ENCODE measurements at regions not wholly inside any gene's neighbourhood (a gene's known extent, or its start where the extent isn't known, plus 50 kb on each side); places are given as distances from the start of the nearest gene placed in this dataset.
A peak's percentile ranks its signal among the peaks of the same experiment; 100 is the strongest.

GRCh38 chr2:36069074-36069473 is 286.5 kb upstream of the CRIM1 start:
- H3K27me3 ChIP-seq, result no peaks in the 10 kb centered on the region
- intact Hi-C loops (cut with DNase I), result no loop called here
- no peak overlapping the region for H3K4me3 ChIP-seq
- WGBS, 2 donors, result 35 to 38% methylated on average over 3 of the region's 3 CpGs
- TF ChIP-seq, protein P1, sequence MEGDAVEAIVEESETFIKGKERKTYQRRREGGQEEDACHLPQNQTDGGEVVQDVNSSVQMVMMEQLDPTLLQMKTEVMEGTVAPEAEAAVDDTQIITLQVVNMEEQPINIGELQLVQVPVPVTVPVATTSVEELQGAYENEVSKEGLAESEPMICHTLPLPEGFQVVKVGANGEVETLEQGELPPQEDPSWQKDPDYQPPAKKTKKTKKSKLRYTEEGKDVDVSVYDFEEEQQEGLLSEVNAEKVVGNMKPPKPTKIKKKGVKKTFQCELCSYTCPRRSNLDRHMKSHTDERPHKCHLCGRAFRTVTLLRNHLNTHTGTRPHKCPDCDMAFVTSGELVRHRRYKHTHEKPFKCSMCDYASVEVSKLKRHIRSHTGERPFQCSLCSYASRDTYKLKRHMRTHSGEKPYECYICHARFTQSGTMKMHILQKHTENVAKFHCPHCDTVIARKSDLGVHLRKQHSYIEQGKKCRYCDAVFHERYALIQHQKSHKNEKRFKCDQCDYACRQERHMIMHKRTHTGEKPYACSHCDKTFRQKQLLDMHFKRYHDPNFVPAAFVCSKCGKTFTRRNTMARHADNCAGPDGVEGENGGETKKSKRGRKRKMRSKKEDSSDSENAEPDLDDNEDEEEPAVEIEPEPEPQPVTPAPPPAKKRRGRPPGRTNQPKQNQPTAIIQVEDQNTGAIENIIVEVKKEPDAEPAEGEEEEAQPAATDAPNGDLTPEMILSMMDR (IDR thresholded peaks at IDR 0.05), result no peak
- FAIRE-seq (no peak), ATAC-seq (no peak), DNase-seq (no peak)
- H3K27ac ChIP-seq, result no peak overlapping the region
- no peaks in the 10 kb centered on the region for H3K9me3 ChIP-seq
- H3K4me1 ChIP-seq, result no peaks in the 10 kb centered on the region
- no peaks in the 10 kb centered on the region for H3K36me3 ChIP-seq

DNA sequence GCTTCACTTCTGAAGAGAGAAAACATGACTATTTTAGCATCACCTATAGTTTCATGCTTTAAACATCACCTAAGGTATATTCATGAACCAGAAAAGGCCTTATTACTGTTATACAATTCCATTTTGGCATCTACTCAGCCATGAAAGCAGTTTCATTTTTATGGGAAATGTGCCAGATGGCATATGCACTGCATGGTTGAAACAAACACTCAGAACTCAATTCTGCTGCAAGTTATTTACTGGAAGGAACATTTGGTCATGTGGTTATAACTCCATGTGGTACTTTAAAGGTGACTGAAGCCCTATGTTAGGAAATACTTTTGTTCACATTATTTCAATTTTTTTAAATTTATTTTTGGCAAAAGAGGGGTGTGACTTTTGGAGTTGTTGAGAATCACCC is 287.5 kb upstream of the CRIM1 start:
- intact Hi-C loops (cut with DNase I), result no loop called here
- H3K27me3 ChIP-seq, result no peaks in the 10 kb centered on the region
- TF ChIP-seq, protein P1 (IDR thresholded peaks at IDR 0.05), result no peak
- FAIRE-seq, result no peak
- no peak for ATAC-seq
- H3K27ac ChIP-seq, result no peak overlapping the region
- H3K36me3 ChIP-seq, result no peaks in the 10 kb centered on the region
- no peaks in the 10 kb centered on the region for H3K9me3 ChIP-seq
- no peaks in the 10 kb centered on the region for H3K4me1 ChIP-seq
- no peak for DNase-seq
- no peak overlapping the region for H3K4me3 ChIP-seq

DNA sequence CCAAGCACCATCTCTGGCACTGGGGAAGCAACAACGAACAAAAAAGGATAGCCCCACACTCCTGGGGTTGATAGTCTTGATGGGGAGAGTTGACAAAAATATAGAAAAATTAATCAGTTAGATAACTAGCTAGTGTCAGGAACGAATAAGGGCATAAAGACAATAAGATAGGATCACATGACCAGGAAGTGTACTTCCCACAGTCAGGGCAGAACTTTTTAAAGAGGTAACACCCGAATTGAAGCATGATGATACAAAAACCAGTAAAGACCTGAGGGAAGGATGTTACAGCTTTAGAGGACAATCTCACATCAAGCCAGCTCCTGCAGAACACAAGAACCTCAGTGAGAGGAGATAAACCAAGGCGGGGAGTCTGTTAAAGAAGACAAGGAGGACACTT is 295.4 kb upstream of the CRIM1 start:
- Histone ChIP-seq H3K4me1 (no peaks in the 10 kb centered on the region), H3K36me3 (no peaks in the 10 kb centered on the region), H3K9me3 (no peaks in the 10 kb centered on the region), H3K27ac (no peak overlapping the region), H3K4me3 (no peak overlapping the region), H3K27me3 (no peaks in the 10 kb centered on the region)
- TF ChIP-seq, protein P1 (IDR thresholded peaks at IDR 0.05), result no peak
- no peak for FAIRE-seq
- no peak for ATAC-seq
- 42 to 56% methylated on average over 4 of the region's 4 CpGs for WGBS, 2 donors
- intact Hi-C loops (cut with DNase I), result no loop called here
- DNase-seq, result no peak

DNA sequence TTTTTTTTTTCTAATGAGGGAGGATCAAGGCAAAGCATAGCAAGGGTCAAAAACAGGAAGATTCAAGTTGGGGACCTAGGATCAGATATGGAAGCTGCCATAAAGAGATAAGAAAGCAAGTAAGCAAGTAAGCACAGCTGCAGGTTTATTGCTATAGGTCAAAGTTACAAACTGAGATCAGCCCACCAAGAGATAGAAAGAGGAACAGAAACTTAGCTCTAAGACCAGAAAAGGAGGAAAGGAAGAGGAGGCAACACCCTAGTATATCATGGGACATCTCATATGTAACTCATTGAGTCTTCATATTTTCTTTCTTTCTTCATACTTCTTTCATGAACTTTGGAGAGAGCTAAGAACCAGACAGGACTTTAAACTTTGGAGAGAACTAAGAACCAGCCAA is 295.9 kb upstream of the CRIM1 start:
- FAIRE-seq (no peak), ATAC-seq (peak in 1 of 4 donors; percentile 23), DNase-seq (no peak)
- Histone ChIP-seq H3K27me3 (no peaks in the 10 kb centered on the region), H3K36me3 (no peaks in the 10 kb centered on the region), H3K27ac (no peak overlapping the region), H3K4me1 (no peaks in the 10 kb centered on the region), H3K9me3 (no peaks in the 10 kb centered on the region), H3K4me3 (no peak overlapping the region)
- intact Hi-C loops (cut with DNase I), result no loop called here
- TF ChIP-seq, protein P1 (IDR thresholded peaks at IDR 0.05), result no peak

- Histone ChIP-seq H3K27me3 (no peaks in the 10 kb centered on the region), H3K4me3 (no peak overlapping the region), H3K36me3 (no peaks in the 10 kb centered on the region), H3K27ac (no peak overlapping the region), H3K4me1 (no peaks in the 10 kb centered on the region), H3K9me3 (no peaks in the 10 kb centered on the region)
- ATAC-seq (no peak), FAIRE-seq (no peak), DNase-seq (no peak)
- 41 to 67% methylated on average over 2 of the region's 2 CpGs for WGBS, 2 donors
- TF ChIP-seq, protein P1 (IDR thresholded peaks at IDR 0.05), result no peak
- intact Hi-C loops (cut with DNase I), result no loop called here
These were observed 296.6 kb upstream of the CRIM1 start for GRCh38 chr2:36058953-36059352.
